ENCODE measurements at regions not wholly inside any gene's neighbourhood (a gene's known extent, or its start where the extent isn't known, plus 50 kb on each side); places are given as distances from the start of the nearest gene placed in this dataset.

- no peaks in the 10 kb centered on the region for H3K27me3 ChIP-seq
- H3K27ac ChIP-seq = no peak overlapping the region
- H3K4me1 ChIP-seq = no peaks in the 10 kb centered on the region
- no peak for ATAC-seq
- H3K36me3 ChIP-seq = no peaks in the 10 kb centered on the region
- no peak for DNase-seq
- intact Hi-C loops (cut with DNase I) = no loop called here
- peaks cover 0 to 2% of the 10 kb centered on the region in 2 donors for H3K9me3 ChIP-seq
- no peak overlapping the region for H3K4me3 ChIP-seq
- no peak for TF ChIP-seq CTCF (IDR thresholded peaks at IDR 0.05)
These were observed 152.3 kb downstream of the PCTP start for GRCh38 chr17:55903028-55903690.

DNA sequence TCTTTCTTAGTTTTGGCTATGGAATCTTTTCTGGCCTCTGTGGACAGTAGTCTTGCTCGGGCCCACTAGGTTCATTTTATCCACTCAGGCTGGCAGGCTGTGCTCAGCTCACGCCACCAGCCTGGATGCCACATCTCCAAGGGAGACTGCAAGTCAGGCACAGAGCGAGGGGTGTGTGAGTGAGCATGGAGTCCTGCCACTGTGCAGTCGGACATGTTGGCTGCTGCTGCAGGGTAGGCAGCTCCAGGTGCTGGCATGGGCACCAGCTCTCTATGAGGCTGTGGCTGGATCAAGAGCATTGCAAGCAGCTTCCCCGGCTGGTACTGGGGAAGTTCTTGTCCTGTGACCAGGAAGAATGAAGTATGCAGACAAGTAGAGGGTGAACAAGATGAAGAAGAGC is 158.9 kb downstream of the PCTP start:
- Histone ChIP-seq H3K4me3 (no peak overlapping the region), H3K9me3 (peaks cover 0 to 2% of the 10 kb centered on the region in 2 donors), H3K36me3 (no peaks in the 10 kb centered on the region), H3K4me1 (no peaks in the 10 kb centered on the region), H3K27me3 (peaks cover 0 to 4% of the 10 kb centered on the region in 2 donors), H3K27ac (no peak overlapping the region)
- ATAC-seq (no peak), DNase-seq (no peak)
- intact Hi-C loops (cut with DNase I) = no loop called here
- TF ChIP-seq CTCF (IDR thresholded peaks at IDR 0.05) = no peak

DNA sequence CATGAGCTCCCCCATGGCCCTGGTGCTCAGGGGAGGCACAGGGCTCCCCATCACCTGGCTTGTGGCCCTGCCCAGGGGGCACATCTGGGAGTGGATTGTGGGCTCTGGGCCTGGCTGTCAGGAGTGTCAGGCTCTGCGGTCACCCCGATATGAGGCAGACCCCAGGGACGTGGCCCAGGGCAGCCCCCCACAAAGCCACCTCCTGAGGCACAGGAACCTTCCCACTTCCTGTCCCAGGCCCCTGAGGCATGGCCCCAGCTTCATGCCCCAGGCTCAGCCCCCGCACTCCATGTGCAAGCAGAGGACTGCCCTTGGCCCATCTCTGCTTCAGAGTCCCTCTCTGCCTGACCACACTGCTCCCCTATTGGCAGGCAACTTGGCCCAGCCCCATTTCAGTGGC is 160.3 kb downstream of the PCTP start:
- peaks cover 0 to 2% of the 10 kb centered on the region in 2 donors for H3K9me3 ChIP-seq
- H3K36me3 ChIP-seq = no peaks in the 10 kb centered on the region
- intact Hi-C loops (cut with DNase I) = no loop called here
- H3K27me3 ChIP-seq = peaks cover 0 to 4% of the 10 kb centered on the region in 2 donors
- no peaks in the 10 kb centered on the region for H3K4me1 ChIP-seq
- no peak overlapping the region for H3K4me3 ChIP-seq
- ATAC-seq (no peak), DNase-seq (peak in 1 of 4 donors; percentile 43)
- H3K27ac ChIP-seq = no peak overlapping the region
- no peak for TF ChIP-seq CTCF (IDR thresholded peaks at IDR 0.05)

DNA sequence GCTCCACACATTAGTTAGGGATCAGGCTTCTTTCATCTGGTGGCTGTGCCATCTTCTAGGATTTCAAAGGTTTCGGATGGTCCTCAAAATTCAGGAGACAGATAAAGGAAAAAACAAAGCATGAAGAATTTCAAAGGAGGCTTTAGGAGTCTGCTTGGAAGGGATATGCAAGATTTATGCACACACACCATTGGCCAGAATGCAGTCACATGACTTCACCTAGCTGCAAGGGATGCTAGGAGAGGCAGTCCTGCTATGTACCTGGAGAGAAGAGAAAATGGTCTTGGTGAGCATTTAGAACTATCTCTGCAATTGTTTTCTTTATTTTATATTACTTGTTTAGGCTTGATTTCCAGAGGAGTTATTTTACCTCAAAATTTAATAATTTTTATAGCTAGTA is 174.6 kb downstream of the PCTP start:
- intact Hi-C loops (cut with DNase I) = no loop called here
- Histone ChIP-seq H3K27ac (no peak overlapping the region), H3K27me3 (no peaks in the 10 kb centered on the region), H3K4me3 (no peak overlapping the region), H3K9me3 (peaks cover 0 to 14% of the 10 kb centered on the region in 2 donors), H3K4me1 (no peaks in the 10 kb centered on the region), H3K36me3 (no peaks in the 10 kb centered on the region)
- TF ChIP-seq CTCF (IDR thresholded peaks at IDR 0.05) = no peak
- no peak for DNase-seq
- ATAC-seq = no peak

- intact Hi-C loops (cut with DNase I) = no loop called here
- H3K27me3 ChIP-seq = no peaks in the 10 kb centered on the region
- H3K27ac ChIP-seq = no peak overlapping the region
- H3K9me3 ChIP-seq = peaks cover 0 to 14% of the 10 kb centered on the region in 2 donors
- no peaks in the 10 kb centered on the region for H3K4me1 ChIP-seq
- TF ChIP-seq CTCF (IDR thresholded peaks at IDR 0.05) = no peak
- ATAC-seq (no peak), DNase-seq (no peak)
- no peak overlapping the region for H3K4me3 ChIP-seq
- H3K36me3 ChIP-seq = no peaks in the 10 kb centered on the region
These were observed 175.6 kb downstream of the PCTP start for GRCh38 chr17:55926276-55926990.

All from left lung (tissue), 4 donors.